Mesendoderm (in vitro differentiated cells): ENCODE measurements at regions not wholly inside any gene's neighbourhood (a gene's known extent, or its start where the extent isn't known, plus 50 kb on each side); places are given as distances from the start of the nearest gene placed in this dataset.
"Not testable (repeated sequence)": the region's sequence is repeated elsewhere in the genome, so short reads cannot be mapped to it uniquely, and the experiment has no call there.

Experiments
- DNase-seq: peaks from one replicate; pipeline ENCODE4 v3.0.0; 2013
- H2AK5ac ChIP-seq: 2 replicates; pipeline ENCODE4 v1.6.1; 2013; ENCODE audit warnings: low read length, inconsistent platforms
- H2BK120ac ChIP-seq: 2 replicates; pipeline ENCODE4 v1.6.1; 2013; ENCODE audit warnings: low read depth, mild to moderate bottlenecking, low read length, moderate library complexity, mixed read lengths
- H2BK15ac ChIP-seq: replicated peaks from 2 replicates; pipeline ENCODE4 v1.6.1; 2013; ENCODE audit warnings: low read depth, mild to moderate bottlenecking, moderate library complexity
- H2BK5ac ChIP-seq: 2 replicates; pipeline ENCODE4 v1.6.1; 2013; ENCODE audit warnings: low read length, inconsistent platforms
- H3K18ac ChIP-seq: 2 replicates; pipeline ENCODE4 v1.6.1; 2013; ENCODE audit warnings: mild to moderate bottlenecking, low read length, mixed read lengths
- H3K23ac ChIP-seq: one replicate; pipeline ENCODE4 v1.6.1; 2013; ENCODE audit warnings: low read length
- H3K27ac ChIP-seq: 2 replicates; pipeline ENCODE4 v1.5.1; 2013; ENCODE audit warnings: low read depth, mild to moderate bottlenecking, inconsistent platforms, low read length, moderate library complexity
- H3K27me3 ChIP-seq: 2 replicates; pipeline ENCODE4 v1.6.1; 2013; ENCODE audit warnings: low read length, control low read depth, mild to moderate bottlenecking, inconsistent platforms; ENCODE audit not compliant: insufficient read depth, poor library complexity
- H3K36me3 ChIP-seq: 2 replicates; pipeline ENCODE4 v1.6.1; 2013; ENCODE audit warnings: low read length, inconsistent platforms; ENCODE audit not compliant: control insufficient read depth, insufficient read depth
- H3K4ac ChIP-seq: one replicate; pipeline ENCODE4 v1.6.1; 2013; ENCODE audit warnings: low read depth, mild to moderate bottlenecking, low read length, moderate library complexity
- H3K4me1 ChIP-seq: 2 replicates; pipeline ENCODE4 v1.6.1; 2013; ENCODE audit warnings: low read depth, low read length, inconsistent platforms; ENCODE audit not compliant: control insufficient read depth
- H3K4me2 ChIP-seq: 2 replicates; pipeline ENCODE4 v1.6.1; 2013; ENCODE audit warnings: low read length
- H3K4me3 ChIP-seq: 2 replicates; pipeline ENCODE4 v1.5.1; 2013; ENCODE audit warnings: mild to moderate bottlenecking, low read length
- H3K56ac ChIP-seq: one replicate; pipeline ENCODE4 v1.6.1; 2013; ENCODE audit warnings: low read length
- H3K79me1 ChIP-seq: 2 replicates; pipeline ENCODE4 v1.6.1; 2013; ENCODE audit warnings: low read length, inconsistent platforms
- H3K79me2 ChIP-seq: 2 replicates; pipeline ENCODE4 v1.6.1; 2013; ENCODE audit warnings: mild to moderate bottlenecking, low read length; ENCODE audit not compliant: control insufficient read depth, insufficient read depth
- H3K9ac ChIP-seq: 2 replicates; pipeline ENCODE4 v1.6.1; 2013; ENCODE audit warnings: low read length, inconsistent platforms
- H4K5ac ChIP-seq: one replicate; pipeline ENCODE4 v1.6.1; 2013; ENCODE audit warnings: low read length
- H4K8ac ChIP-seq: one replicate; pipeline ENCODE4 v1.6.1; 2013; ENCODE audit warnings: low read depth, mild to moderate bottlenecking, control low read depth, low read length, moderate library complexity
- WGBS: extraction: QIAGEN DNeasy Blood & Tissue Kit; methylation state at CpG from one replicate; pipeline ENCODE4 v1.1.7; 2013; ENCODE audit warnings: low lambda C conversion rate, missing lambda C conversion rate; ENCODE audit not compliant: insufficient coverage; ENCODE audit errors: extremely low coverage; 5-methylcytosine and 5-hydroxymethylcytosine counted together

DNA sequence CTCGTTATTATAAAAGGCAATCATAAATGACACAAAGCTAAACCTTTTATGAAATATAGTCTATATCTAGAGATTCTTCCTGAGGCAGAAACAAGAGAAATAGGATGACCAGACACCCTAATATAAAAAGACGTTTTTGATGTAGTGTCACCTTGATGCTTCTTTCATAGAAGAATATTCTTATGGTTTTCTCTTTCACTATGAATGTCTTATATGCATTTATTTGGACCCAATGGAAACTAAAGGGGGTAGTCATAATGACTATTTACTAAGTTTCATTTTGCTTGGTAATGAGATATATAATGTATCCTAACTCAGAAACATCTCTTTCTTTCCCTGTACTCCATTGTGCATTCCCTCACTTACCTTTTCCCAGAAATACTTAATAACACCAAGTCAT lies 393.9 kb downstream of the RAP2B start:
- Histone ChIP-seq H2AK5ac (no peak overlapping the region), H3K36me3 (no peaks in the 10 kb centered on the region), H2BK15ac (no peak overlapping the region), H3K27ac (no peak overlapping the region), H3K4ac (no peak overlapping the region), H2BK5ac (no peak overlapping the region), H3K18ac (no peak overlapping the region), H3K27me3 (no peaks in the 10 kb centered on the region), H3K56ac (no peak overlapping the region), H3K79me1 (no peaks in the 10 kb centered on the region), H3K9ac (no peak overlapping the region), H3K23ac (no peak overlapping the region), H4K8ac (no peak overlapping the region), H3K79me2 (no peaks in the 10 kb centered on the region), H4K5ac (no peak overlapping the region), H2BK120ac (no peak overlapping the region), H3K4me1 (no peaks in the 10 kb centered on the region), H3K4me3 (no peak overlapping the region), H3K4me2 (no peak overlapping the region)
- no peak for DNase-seq
- no CpG with 5 or more reads among the region's 2 CpGs for WGBS

DNA sequence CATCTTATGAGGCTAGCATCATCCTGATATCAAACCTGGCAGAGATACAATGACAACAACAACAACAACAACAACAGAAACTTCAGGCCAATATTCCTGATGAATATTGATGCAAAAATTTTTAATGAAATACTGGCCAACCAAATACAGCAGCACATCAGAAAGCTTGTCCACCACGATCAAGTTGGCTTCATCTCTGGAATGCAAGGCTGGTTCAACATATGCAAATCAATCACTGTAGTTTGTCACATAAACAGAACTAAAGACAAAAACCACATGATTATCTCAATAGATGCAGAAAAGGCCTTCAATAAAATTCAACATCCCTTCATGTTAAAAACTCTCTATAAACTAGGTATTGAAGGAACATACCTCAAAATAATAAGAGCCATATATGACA lies 397.3 kb downstream of the RAP2B start:
- H3K4ac ChIP-seq, H3K27me3 ChIP-seq, H3K27ac ChIP-seq, H3K36me3 ChIP-seq, H3K18ac ChIP-seq, H4K5ac ChIP-seq, H4K8ac ChIP-seq, H3K79me1 ChIP-seq, H3K4me3 ChIP-seq, H3K4me2 ChIP-seq, H2BK120ac ChIP-seq, H2BK5ac ChIP-seq, H3K79me2 ChIP-seq, H3K23ac ChIP-seq, H3K4me1 ChIP-seq, DNase-seq, H3K9ac ChIP-seq, H2BK15ac ChIP-seq, H3K56ac ChIP-seq, H2AK5ac ChIP-seq: not testable (repeated sequence)
- WGBS, result no CpG with 5 or more reads among the region's 1 CpG

DNA sequence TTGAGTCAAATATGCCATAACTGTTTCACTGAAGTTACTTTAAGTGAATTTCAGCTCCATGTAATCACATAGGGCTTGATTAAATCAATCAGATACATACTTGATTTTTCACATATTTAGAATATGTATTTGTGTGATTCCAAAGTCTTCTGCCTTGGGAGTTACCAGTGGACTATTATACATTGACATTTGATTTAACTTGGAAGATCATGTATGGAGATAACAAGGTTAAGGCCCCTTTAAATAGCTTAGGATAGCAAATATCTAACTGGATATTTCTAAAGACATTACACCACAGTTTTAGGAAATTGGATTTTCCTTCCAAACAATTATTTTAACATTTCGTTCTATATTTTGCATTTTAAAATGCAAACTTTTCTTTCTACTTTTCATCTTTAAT lies 405.0 kb downstream of the RAP2B start:
- no peak overlapping the region for H3K4ac ChIP-seq
- no peak overlapping the region for H3K56ac ChIP-seq
- no peak overlapping the region for H3K9ac ChIP-seq
- 100% methylated on average over 1 of the region's 1 CpG for WGBS
- no peak for DNase-seq
- no peaks in the 10 kb centered on the region for H3K27me3 ChIP-seq
- H2BK120ac ChIP-seq, result no peak overlapping the region
- no peak overlapping the region for H3K4me2 ChIP-seq
- no peak overlapping the region for H4K8ac ChIP-seq
- H3K4me1 ChIP-seq, result no peaks in the 10 kb centered on the region
- no peak overlapping the region for H2AK5ac ChIP-seq
- H3K18ac ChIP-seq, result no peak overlapping the region
- H3K79me2 ChIP-seq, result no peaks in the 10 kb centered on the region
- no peak overlapping the region for H4K5ac ChIP-seq
- H3K79me1 ChIP-seq, result no peaks in the 10 kb centered on the region
- no peak overlapping the region for H3K4me3 ChIP-seq
- no peak overlapping the region for H3K27ac ChIP-seq
- H3K36me3 ChIP-seq, result no peaks in the 10 kb centered on the region
- no peak overlapping the region for H3K23ac ChIP-seq
- no peak overlapping the region for H2BK15ac ChIP-seq
- no peak overlapping the region for H2BK5ac ChIP-seq

DNA sequence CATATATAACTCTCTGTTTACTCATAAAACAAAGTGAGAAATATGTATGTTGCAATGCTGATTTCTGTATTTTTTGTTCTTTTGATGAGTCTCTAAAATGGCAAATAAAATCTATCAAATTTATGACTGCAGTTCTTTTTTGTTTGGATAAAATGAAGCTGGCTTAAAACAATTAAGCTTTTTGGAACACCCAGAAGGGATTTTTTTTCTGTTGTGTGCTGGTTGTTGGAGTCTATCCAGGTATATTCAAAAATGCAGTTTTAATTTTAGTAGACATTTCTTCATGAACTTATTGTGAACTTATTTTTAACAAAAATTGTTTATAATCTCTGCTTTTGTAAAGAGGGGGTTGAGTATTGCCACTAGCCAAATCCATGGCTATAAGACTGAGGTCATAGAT lies 405.5 kb downstream of the RAP2B start:
- no peak overlapping the region for H3K9ac ChIP-seq
- H3K79me2 ChIP-seq, result no peaks in the 10 kb centered on the region
- no peaks in the 10 kb centered on the region for H3K27me3 ChIP-seq
- H2BK120ac ChIP-seq, result no peak overlapping the region
- no peak overlapping the region for H3K4ac ChIP-seq
- no peaks in the 10 kb centered on the region for H3K79me1 ChIP-seq
- H4K8ac ChIP-seq, result no peak overlapping the region
- H3K18ac ChIP-seq, result no peak overlapping the region
- H3K4me2 ChIP-seq, result no peak overlapping the region
- no peak overlapping the region for H3K27ac ChIP-seq
- no peak overlapping the region for H3K4me3 ChIP-seq
- H3K56ac ChIP-seq, result no peak overlapping the region
- H3K23ac ChIP-seq, result no peak overlapping the region
- H3K36me3 ChIP-seq, result no peaks in the 10 kb centered on the region
- H3K4me1 ChIP-seq, result no peaks in the 10 kb centered on the region
- no peak overlapping the region for H2BK15ac ChIP-seq
- no peak for DNase-seq
- H4K5ac ChIP-seq, result no peak overlapping the region
- no peak overlapping the region for H2AK5ac ChIP-seq
- no peak overlapping the region for H2BK5ac ChIP-seq

DNA sequence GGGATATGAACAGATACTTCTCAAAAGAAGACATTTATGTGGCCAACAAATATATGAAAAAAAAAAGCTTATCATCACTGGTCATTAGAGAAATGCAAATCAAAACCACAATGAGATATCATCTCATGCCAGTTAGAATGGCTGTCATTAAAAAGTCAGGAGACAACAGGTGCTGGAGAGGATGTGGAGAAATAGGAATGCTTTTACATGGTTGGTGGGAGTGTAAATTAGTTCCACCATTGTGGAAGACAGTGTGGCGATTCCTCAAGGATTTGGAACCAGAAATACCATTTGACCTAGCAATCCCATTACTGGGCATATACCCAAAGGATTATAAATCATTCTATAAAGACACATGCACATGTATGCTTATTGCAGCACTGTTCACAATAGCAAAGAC lies 408.5 kb downstream of the RAP2B start:
- H3K4me3 ChIP-seq, H3K4me2 ChIP-seq, H3K36me3 ChIP-seq, H4K8ac ChIP-seq, H3K27me3 ChIP-seq, DNase-seq, H3K9ac ChIP-seq, H3K4me1 ChIP-seq, H2BK120ac ChIP-seq, H2AK5ac ChIP-seq, H3K79me2 ChIP-seq, H3K18ac ChIP-seq, H4K5ac ChIP-seq, H3K27ac ChIP-seq, H3K56ac ChIP-seq, H2BK5ac ChIP-seq, H2BK15ac ChIP-seq, H3K4ac ChIP-seq, H3K23ac ChIP-seq, H3K79me1 ChIP-seq: not testable (repeated sequence)
- WGBS, result no CpG with 5 or more reads among the region's 1 CpG

DNA sequence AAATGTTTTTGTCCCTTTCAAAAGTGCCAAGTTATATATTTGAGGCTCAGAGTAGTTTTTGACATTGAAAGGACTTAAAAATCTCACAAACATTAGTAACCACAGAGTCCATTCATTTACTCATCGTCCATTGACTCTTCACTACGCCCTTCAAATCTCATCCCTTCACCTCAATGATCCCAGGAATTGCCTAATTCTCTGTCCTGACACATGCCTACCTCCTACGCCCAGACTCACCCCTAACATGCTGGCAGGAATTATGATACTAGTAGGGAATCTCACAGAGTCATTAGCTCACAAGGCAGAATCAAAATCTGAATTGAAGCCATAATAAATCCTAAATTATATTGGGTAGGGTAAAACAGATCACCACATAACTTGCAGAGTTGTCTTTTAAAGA lies 410.1 kb downstream of the RAP2B start:
- no peaks in the 10 kb centered on the region for H3K27me3 ChIP-seq
- no peak overlapping the region for H3K18ac ChIP-seq
- H3K4me1 ChIP-seq, result no peaks in the 10 kb centered on the region
- H3K56ac ChIP-seq, result no peak overlapping the region
- H4K5ac ChIP-seq, result no peak overlapping the region
- H2AK5ac ChIP-seq, result no peak overlapping the region
- no peak overlapping the region for H4K8ac ChIP-seq
- H3K79me2 ChIP-seq, result no peaks in the 10 kb centered on the region
- no peak overlapping the region for H3K27ac ChIP-seq
- no peak overlapping the region for H2BK5ac ChIP-seq
- no peak overlapping the region for H2BK15ac ChIP-seq
- no peak for DNase-seq
- no peak overlapping the region for H3K4me3 ChIP-seq
- H3K9ac ChIP-seq, result no peak overlapping the region
- no peak overlapping the region for H2BK120ac ChIP-seq
- no peak overlapping the region for H3K4ac ChIP-seq
- no peaks in the 10 kb centered on the region for H3K79me1 ChIP-seq
- no peak overlapping the region for H3K23ac ChIP-seq
- no CpG with 5 or more reads among the region's 3 CpGs for WGBS
- H3K4me2 ChIP-seq, result no peak overlapping the region
- H3K36me3 ChIP-seq, result no peaks in the 10 kb centered on the region
